Astrocyte (in vitro differentiated cells and primary cell): ENCODE measurements at regions not wholly inside any gene's neighbourhood (a gene's known extent, or its start where the extent isn't known, plus 50 kb on each side); places are given as distances from the start of the nearest gene placed in this dataset.

Experiments used
- DNase-seq: peaks from one replicate; pipeline ENCODE4 v3.0.0-alpha.2; 2010; ENCODE audit warnings: low read depth
- FAIRE-seq: peaks from 2 replicates; lab custom pipeline; 2011; peaks lifted over from hg19 to GRCh38; lab: Jason Lieb, UNC
- H2AFZ ChIP-seq: 2 replicates; pipeline ENCODE4 v1.6.0; 2012; ENCODE audit warnings: low read depth, low read length, inconsistent platforms
- H3K27ac ChIP-seq: 2 replicates; pipeline ENCODE4 v1.5.1; 2011; ENCODE audit warnings: low read depth, low read length, inconsistent platforms
- H3K27me3 ChIP-seq: 2 replicates; pipeline ENCODE4 v1.6.0; 2011; ENCODE audit warnings: low read length, inconsistent platforms; ENCODE audit not compliant: insufficient read depth
- H3K36me3 ChIP-seq: 2 replicates; pipeline ENCODE4 v1.5.1; 2011; ENCODE audit warnings: low read length, inconsistent platforms; ENCODE audit not compliant: insufficient read depth
- H3K4me1 ChIP-seq: 2 replicates; pipeline ENCODE4 v1.5.1; 2011; ENCODE audit warnings: low read length, inconsistent platforms; ENCODE audit not compliant: insufficient read depth
- H3K4me2 ChIP-seq: 2 replicates; pipeline ENCODE4 v1.6.0; 2012; ENCODE audit warnings: low read length, inconsistent platforms
- H3K4me3 ChIP-seq: 2 replicates; pipeline ENCODE4 v1.5.1; 2011; ENCODE audit warnings: low read depth, mild to moderate bottlenecking, low read length, inconsistent platforms; ENCODE audit not compliant: insufficient read depth
- H3K79me2 ChIP-seq: 2 replicates; pipeline ENCODE4 v1.6.0; 2012; ENCODE audit warnings: mild to moderate bottlenecking, low read length, inconsistent platforms; ENCODE audit not compliant: insufficient read depth
- H3K9ac ChIP-seq: 2 replicates; pipeline ENCODE4 v1.6.0; 2012; ENCODE audit warnings: mild to moderate bottlenecking, low read length, inconsistent platforms
- H3K9me3 ChIP-seq: 2 replicates; pipeline ENCODE4 v1.5.1; 2012; ENCODE audit warnings: low read depth, mild to moderate bottlenecking, low read length, inconsistent platforms; ENCODE audit not compliant: insufficient read depth
- H4K20me1 ChIP-seq: 2 replicates; pipeline ENCODE4 v1.6.0; 2012; ENCODE audit warnings: low read length, inconsistent platforms; ENCODE audit not compliant: insufficient read depth
- H3K27ac Mint-ChIP-seq: one replicate; pipeline ENCODE4 v1.8.0; 2021; ENCODE audit warnings: mild to moderate bottlenecking, mixed read lengths; ENCODE audit not compliant: unreplicated experiment
- H3K27me3 Mint-ChIP-seq: one replicate; pipeline ENCODE4 v1.8.0; 2021; ENCODE audit warnings: low read depth, mixed read lengths; ENCODE audit not compliant: unreplicated experiment
- H3K36me3 Mint-ChIP-seq: one replicate; pipeline ENCODE4 v1.8.0; 2021; ENCODE audit warnings: low read depth, mixed read lengths; ENCODE audit not compliant: unreplicated experiment
- H3K4me1 Mint-ChIP-seq: one replicate; pipeline ENCODE4 v1.8.0; 2021; ENCODE audit warnings: low read depth, mixed read lengths; ENCODE audit not compliant: unreplicated experiment
- H3K4me3 Mint-ChIP-seq: one replicate; pipeline ENCODE4 v1.8.0; 2021; ENCODE audit warnings: mild to moderate bottlenecking, moderate library complexity, mixed read lengths; ENCODE audit not compliant: unreplicated experiment
- H3K9me3 Mint-ChIP-seq: one replicate; pipeline ENCODE4 v1.8.0; 2021; ENCODE audit warnings: mild to moderate bottlenecking, mixed read lengths; ENCODE audit not compliant: unreplicated experiment
- CTCF ChIP-seq: IDR thresholded peaks from 2 replicates; pipeline ENCODE4 v1.5.1; 2011; ENCODE audit warnings: low read depth, mild to moderate bottlenecking, inconsistent platforms, low read length, moderate library complexity; ENCODE audit not compliant: insufficient read depth
- EZH2 ChIP-seq: IDR thresholded peaks from 2 replicates; pipeline ENCODE4 v1.6.1; 2012; ENCODE audit warnings: mild to moderate bottlenecking, low read length, inconsistent platforms; ENCODE audit not compliant: insufficient read depth

DNA sequence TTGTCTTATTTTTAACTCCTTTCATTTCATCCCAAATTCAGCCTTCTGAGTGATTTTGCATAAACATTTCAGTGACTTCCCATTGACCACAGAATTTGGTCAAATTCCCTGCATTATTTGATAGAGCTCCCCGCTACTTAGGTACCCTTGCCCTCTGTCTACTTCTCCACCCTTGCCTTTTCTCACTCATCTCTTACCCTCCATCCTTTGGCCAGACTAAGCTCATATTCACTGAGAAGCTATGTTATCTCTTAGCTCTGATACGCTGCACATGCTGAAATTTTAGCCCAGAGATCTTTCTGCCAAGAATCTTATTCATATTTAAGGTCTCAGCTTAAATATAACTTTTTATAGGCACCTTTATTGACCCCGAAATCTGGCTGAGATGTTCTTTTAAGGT is 1031.9 kb downstream of the ADGRL3 start:
- H3K9me3 ChIP-seq = no peaks in the 10 kb centered on the region
- H2AFZ ChIP-seq = no peak overlapping the region
- Mint-ChIP-seq H3K4me1 (peaks cover 5% of the 10 kb centered on the region), H3K4me3 (no peak overlapping the region), H3K9me3 (no peaks in the 10 kb centered on the region), H3K27me3 (no peaks in the 10 kb centered on the region), H3K36me3 (no peaks in the 10 kb centered on the region), H3K27ac (no peak overlapping the region)
- TF ChIP-seq EZH2 = no peak
- TF ChIP-seq CTCF = no peak
- no peak overlapping the region for H3K9ac ChIP-seq
- H3K4me2 ChIP-seq = no peak overlapping the region
- no peaks in the 10 kb centered on the region for H3K36me3 ChIP-seq
- H3K4me3 ChIP-seq = no peak overlapping the region
- H3K79me2 ChIP-seq = no peaks in the 10 kb centered on the region
- FAIRE-seq = no peak
- no peak overlapping the region for H3K27ac ChIP-seq
- no peaks in the 10 kb centered on the region for H3K4me1 ChIP-seq
- no peaks in the 10 kb centered on the region for H3K27me3 ChIP-seq
- DNase-seq = no peak
- H4K20me1 ChIP-seq = no peaks in the 10 kb centered on the region

DNA sequence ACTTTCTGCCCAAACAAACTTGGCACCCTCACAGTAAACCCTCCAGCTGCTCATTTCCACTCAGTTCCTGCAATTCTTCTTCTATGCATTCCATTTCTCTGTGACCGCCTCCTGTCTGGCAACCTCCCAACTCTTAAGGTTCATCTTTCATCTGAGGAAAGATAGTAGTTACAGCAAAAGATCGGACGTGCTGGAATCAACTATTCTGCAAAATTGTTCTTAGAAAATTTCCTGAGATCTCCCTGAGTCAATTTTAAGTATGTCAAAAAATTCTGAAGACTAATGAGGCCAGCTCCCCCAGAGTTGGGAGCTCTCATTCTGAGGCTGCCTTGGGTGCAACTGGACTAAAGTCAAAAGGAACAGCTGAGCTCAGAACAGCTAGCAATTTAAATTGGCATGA is 1026.0 kb downstream of the ADGRL3 start:
- H3K4me3 Mint-ChIP-seq = no peak overlapping the region
- H3K27me3 Mint-ChIP-seq = no peaks in the 10 kb centered on the region
- no peak overlapping the region for H3K4me2 ChIP-seq
- no peaks in the 10 kb centered on the region for H4K20me1 ChIP-seq
- peaks cover 4% of the 10 kb centered on the region for H3K4me1 Mint-ChIP-seq
- TF ChIP-seq EZH2 = no peak
- no peak for TF ChIP-seq CTCF
- no peak overlapping the region for H2AFZ ChIP-seq
- no peak overlapping the region for H3K27ac ChIP-seq
- no peaks in the 10 kb centered on the region for H3K9me3 Mint-ChIP-seq
- no peak overlapping the region for H3K4me3 ChIP-seq
- no peaks in the 10 kb centered on the region for H3K4me1 ChIP-seq
- H3K36me3 ChIP-seq = no peaks in the 10 kb centered on the region
- H3K9ac ChIP-seq = no peak overlapping the region
- no peaks in the 10 kb centered on the region for H3K27me3 ChIP-seq
- no peak overlapping the region for H3K27ac Mint-ChIP-seq
- no peaks in the 10 kb centered on the region for H3K79me2 ChIP-seq
- DNase-seq (peak; percentile 6), FAIRE-seq (no peak)
- no peaks in the 10 kb centered on the region for H3K9me3 ChIP-seq
- H3K36me3 Mint-ChIP-seq = no peaks in the 10 kb centered on the region

DNA sequence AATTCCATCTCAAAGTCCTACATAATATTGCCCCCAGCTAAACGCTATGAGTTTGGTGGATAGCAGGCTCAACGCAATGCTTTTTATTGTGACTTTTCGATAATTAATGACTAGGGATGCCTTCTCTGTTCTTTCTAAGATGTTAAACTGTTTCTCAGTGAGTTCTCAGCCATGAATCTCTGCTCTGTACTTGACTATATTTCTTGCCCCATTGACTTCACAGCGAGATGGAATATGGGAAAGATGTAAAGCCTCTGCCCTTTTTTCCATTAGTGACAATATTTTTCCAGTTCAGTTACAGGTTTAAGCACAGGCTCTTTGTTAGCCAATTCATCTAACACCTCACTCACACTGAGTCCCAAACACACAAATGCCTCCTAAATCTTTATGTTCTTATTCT is 1022.0 kb downstream of the ADGRL3 start:
- Mint-ChIP-seq H3K27me3 (no peaks in the 10 kb centered on the region), H3K27ac (no peak overlapping the region), H3K36me3 (no peaks in the 10 kb centered on the region), H3K4me3 (no peak overlapping the region), H3K4me1 (peaks cover 4% of the 10 kb centered on the region), H3K9me3 (no peaks in the 10 kb centered on the region)
- H3K79me2 ChIP-seq = no peaks in the 10 kb centered on the region
- no peaks in the 10 kb centered on the region for H3K27me3 ChIP-seq
- H3K4me3 ChIP-seq = no peak overlapping the region
- no peaks in the 10 kb centered on the region for H3K4me1 ChIP-seq
- no peaks in the 10 kb centered on the region for H3K9me3 ChIP-seq
- H3K9ac ChIP-seq = no peak overlapping the region
- H3K4me2 ChIP-seq = no peak overlapping the region
- TF ChIP-seq CTCF (no peak), EZH2 (no peak)
- H2AFZ ChIP-seq = no peak overlapping the region
- no peak overlapping the region for H3K27ac ChIP-seq
- DNase-seq (no peak), FAIRE-seq (no peak)
- H4K20me1 ChIP-seq = no peaks in the 10 kb centered on the region
- H3K36me3 ChIP-seq = no peaks in the 10 kb centered on the region
